Neural cell (in vitro differentiated cells): ENCODE measurements at regions not wholly inside any gene's neighbourhood (a gene's known extent, or its start where the extent isn't known, plus 50 kb on each side); places are given as distances from the start of the nearest gene placed in this dataset.

Source experiments
- H2AFZ ChIP-seq: fragments of 200-600, 300-800 bp; sonication (generic), shearing (Covaris generic); 2 replicates; pipeline ENCODE4 v1.6.0; 2014; ENCODE audit warnings: low read depth, mild to moderate bottlenecking, antibody characterized with exemption, low read length, moderate library complexity
- H3F3A ChIP-seq: fragments of 200-600 bp; shearing (Covaris generic); 2 replicates; pipeline ENCODE4 v1.6.1; 2016; ENCODE audit warnings: mild to moderate bottlenecking, moderate library complexity, mixed read lengths, antibody characterized with exemption, low read length; ENCODE audit not compliant: insufficient read depth, poor library complexity, severe bottlenecking
- H3K27ac ChIP-seq: fragments of 200-600, 300-800 bp; sonication (generic), shearing (Covaris generic); 2 replicates; pipeline ENCODE4 v1.5.1; 2014; ENCODE audit warnings: mild to moderate bottlenecking, low read length, moderate library complexity
- H3K27me3 ChIP-seq: fragments of 300-800, 200-600 bp; sonication (generic), shearing (Covaris generic); 2 replicates; pipeline ENCODE4 v1.6.0; 2014; ENCODE audit warnings: mild to moderate bottlenecking, low read depth, low read length, moderate library complexity; ENCODE audit not compliant: insufficient read depth
- H3K36me3 ChIP-seq: fragments of 300-800, 200-600 bp; sonication (generic), shearing (Covaris generic); 2 replicates; pipeline ENCODE4 v1.5.1; 2014; ENCODE audit warnings: mild to moderate bottlenecking, antibody characterized with exemption, low read length, moderate library complexity; ENCODE audit not compliant: insufficient read depth
- H3K4me2 ChIP-seq: fragments of 300-800, 200-600 bp; sonication (generic), shearing (Covaris generic); 2 replicates; pipeline ENCODE4 v1.6.0; 2014; ENCODE audit warnings: mild to moderate bottlenecking, low read length
- H3K4me3 ChIP-seq: fragments of 300-800, 200-600 bp; sonication (generic), shearing (Covaris generic); 2 replicates; pipeline ENCODE4 v1.5.1; 2014; ENCODE audit warnings: mild to moderate bottlenecking, low read length, moderate library complexity
- H3K79me2 ChIP-seq: fragments of 200-600 bp; shearing (Covaris generic); replicated peaks from 2 replicates; pipeline ENCODE4 v1.6.0; 2014; ENCODE audit warnings: mild to moderate bottlenecking, low read length, moderate library complexity; ENCODE audit not compliant: insufficient read depth
- H3K9ac ChIP-seq: fragments of 300-800, 200-600 bp; sonication (generic), shearing (Covaris generic); 2 replicates; pipeline ENCODE4 v1.6.1; 2016; ENCODE audit warnings: mild to moderate bottlenecking, low read length, mixed read lengths
- H3K9me2 ChIP-seq: fragments of 200-600 bp; shearing (Covaris generic); 2 replicates; pipeline ENCODE4 v1.6.1; 2016; ENCODE audit warnings: mild to moderate bottlenecking, low read length, mixed read lengths; ENCODE audit not compliant: insufficient read depth
- H3K9me3 ChIP-seq: fragments of 200-600, 300-800 bp; sonication (generic), shearing (Covaris generic); 2 replicates; pipeline ENCODE4 v1.6.1; 2016; ENCODE audit warnings: mild to moderate bottlenecking, mixed run types, low read length, moderate library complexity, mixed read lengths
- H4K20me1 ChIP-seq: fragments of 200-600 bp; shearing (Covaris generic); 2 replicates; pipeline ENCODE4 v1.6.1; 2016; ENCODE audit warnings: mild to moderate bottlenecking, mixed run types; ENCODE audit not compliant: insufficient read depth
- CTCF ChIP-seq: fragments of 450-650 bp; IDR thresholded peaks from 2 replicates; pipeline ENCODE4 v1.5.1; 2014; ENCODE audit warnings: antibody characterized with exemption, mild to moderate bottlenecking, moderate library complexity; ENCODE audit not compliant: poor library complexity, severe bottlenecking
- EP300 ChIP-seq: fragments of 450-650 bp; conservative IDR thresholded peaks from 2 replicates; pipeline ENCODE4 v1.6.1; 2014; ENCODE audit warnings: antibody characterized with exemption, mild to moderate bottlenecking, moderate library complexity; ENCODE audit not compliant: poor library complexity, severe bottlenecking
- EZH2 ChIP-seq: fragments of 200-600, 300-800 bp; shearing (Covaris generic), sonication (generic); IDR thresholded peaks from 2 replicates; pipeline ENCODE4 v1.6.1; 2014; ENCODE audit warnings: antibody characterized with exemption, low read length, borderline replicate concordance, mild to moderate bottlenecking; ENCODE audit not compliant: insufficient read depth, poor library complexity, severe bottlenecking
- MXI1 ChIP-seq: fragments of 450-650 bp; conservative IDR thresholded peaks from 2 replicates; pipeline ENCODE4 v1.6.1; 2014; ENCODE audit warnings: antibody characterized with exemption, mild to moderate bottlenecking; ENCODE audit not compliant: poor library complexity, severe bottlenecking
- POLR2AphosphoS5 ChIP-seq: IDR thresholded peaks from 2 replicates; pipeline ENCODE4 v1.6.1; 2012
- RAD21 ChIP-seq: fragments of 450-650 bp; conservative IDR thresholded peaks from 2 replicates; pipeline ENCODE4 v1.6.1; 2014; ENCODE audit warnings: antibody characterized with exemption, mild to moderate bottlenecking, moderate library complexity
- REST ChIP-seq: IDR thresholded peaks from 2 replicates; pipeline ENCODE4 v1.6.1; 2012; ENCODE audit warnings: borderline replicate concordance
- SMC3 ChIP-seq: fragments of 450-650 bp; conservative IDR thresholded peaks from 2 replicates; pipeline ENCODE4 v1.6.1; 2014; ENCODE audit warnings: antibody characterized with exemption, mild to moderate bottlenecking, moderate library complexity; ENCODE audit not compliant: poor library complexity
- TAF1 ChIP-seq: IDR thresholded peaks from 2 replicates; pipeline ENCODE4 v1.6.1; 2012; ENCODE audit warnings: low read depth

- no peak overlapping the region for H3K27ac ChIP-seq
- no peaks in the 10 kb centered on the region for H3K36me3 ChIP-seq
- H3K4me3 ChIP-seq, result no peak overlapping the region
- H3K27me3 ChIP-seq, result no peaks in the 10 kb centered on the region
- no peaks in the 10 kb centered on the region for H4K20me1 ChIP-seq
- H3F3A ChIP-seq, result no peaks in the 10 kb centered on the region
- no peak overlapping the region for H3K9ac ChIP-seq
- no peaks in the 10 kb centered on the region for H3K79me2 ChIP-seq
- no peaks in the 10 kb centered on the region for H3K9me2 ChIP-seq
- no peak overlapping the region for H2AFZ ChIP-seq
- no peak overlapping the region for H3K4me2 ChIP-seq
- H3K9me3 ChIP-seq, result no peaks in the 10 kb centered on the region
- TF ChIP-seq SMC3, result no peak
- TF ChIP-seq EP300, result no peak
- no peak for TF ChIP-seq CTCF
- no peak for TF ChIP-seq POLR2AphosphoS5
- no peak for TF ChIP-seq MXI1
- TF ChIP-seq TAF1, result no peak
- TF ChIP-seq EZH2, result no peak
- TF ChIP-seq REST, result no peak
- no peak for TF ChIP-seq RAD21
Measured at GRCh38 chr4:189533603-189534002, 407.1 kb upstream of the FRG1 start.

- TF ChIP-seq RAD21 (no peak), EP300 (no peak), TAF1 (no peak), POLR2AphosphoS5 (no peak), REST (no peak)
- no peaks in the 10 kb centered on the region for H3F3A ChIP-seq
- H3K9me3 ChIP-seq, result no peaks in the 10 kb centered on the region
- no peaks in the 10 kb centered on the region for H3K27me3 ChIP-seq
- H3K4me2 ChIP-seq, result no peak overlapping the region
- no peaks in the 10 kb centered on the region for H3K9me2 ChIP-seq
- no peaks in the 10 kb centered on the region for H4K20me1 ChIP-seq
- H3K4me3 ChIP-seq, result no peak overlapping the region
- no peak overlapping the region for H2AFZ ChIP-seq
- no peaks in the 10 kb centered on the region for H3K36me3 ChIP-seq
- H3K9ac ChIP-seq, result no peak overlapping the region
- no peaks in the 10 kb centered on the region for H3K79me2 ChIP-seq
- H3K27ac ChIP-seq, result no peak overlapping the region
Measured at GRCh38 chr4:189547559-189547958, 393.1 kb upstream of the FRG1 start.
